ENCODE measurements at regions not wholly inside any gene's neighbourhood (a gene's known extent, or its start where the extent isn't known, plus 50 kb on each side); places are given as distances from the start of the nearest gene placed in this dataset.

DNA sequence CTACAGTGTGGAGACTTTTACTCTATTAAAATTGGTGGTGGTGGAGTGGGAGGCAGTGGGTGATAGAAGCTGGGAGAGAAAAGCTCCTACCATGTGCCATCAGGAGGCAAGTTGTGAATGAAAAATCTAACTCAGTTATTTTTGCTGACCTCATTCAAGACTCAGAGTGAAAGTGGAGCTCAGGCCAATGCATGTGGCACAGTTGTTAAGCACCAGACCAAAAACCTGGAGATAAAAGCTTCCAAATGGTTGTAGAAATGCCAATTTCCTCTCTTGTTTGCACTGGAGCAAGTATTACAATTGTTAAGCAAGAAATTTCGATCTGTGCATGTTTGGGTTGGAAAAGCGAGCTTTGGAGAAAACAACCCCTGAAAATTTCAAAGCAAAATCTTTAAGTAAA is 81.5 kb upstream of the PRICKLE2 start:
- DNase-seq: no peak

DNA sequence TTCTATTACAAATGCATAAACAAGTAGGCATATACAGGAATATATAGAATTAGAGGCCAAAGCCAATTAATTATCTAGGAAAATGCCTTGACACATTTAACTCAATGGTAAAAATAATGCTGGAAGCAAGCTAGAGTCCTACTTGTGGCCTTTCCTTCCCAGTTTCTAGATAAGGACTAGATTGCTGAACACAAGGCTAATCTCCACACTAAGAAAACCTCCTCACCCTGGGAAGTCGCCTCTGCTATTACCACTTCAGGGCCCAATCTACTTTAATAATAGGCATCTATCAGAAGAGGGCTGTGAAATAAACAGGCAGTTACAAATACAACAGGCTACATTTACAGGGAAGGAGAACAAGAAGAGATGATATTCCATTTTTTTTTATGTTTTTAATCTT is 80.5 kb upstream of the PRICKLE2 start:
- no peak for DNase-seq

DNA sequence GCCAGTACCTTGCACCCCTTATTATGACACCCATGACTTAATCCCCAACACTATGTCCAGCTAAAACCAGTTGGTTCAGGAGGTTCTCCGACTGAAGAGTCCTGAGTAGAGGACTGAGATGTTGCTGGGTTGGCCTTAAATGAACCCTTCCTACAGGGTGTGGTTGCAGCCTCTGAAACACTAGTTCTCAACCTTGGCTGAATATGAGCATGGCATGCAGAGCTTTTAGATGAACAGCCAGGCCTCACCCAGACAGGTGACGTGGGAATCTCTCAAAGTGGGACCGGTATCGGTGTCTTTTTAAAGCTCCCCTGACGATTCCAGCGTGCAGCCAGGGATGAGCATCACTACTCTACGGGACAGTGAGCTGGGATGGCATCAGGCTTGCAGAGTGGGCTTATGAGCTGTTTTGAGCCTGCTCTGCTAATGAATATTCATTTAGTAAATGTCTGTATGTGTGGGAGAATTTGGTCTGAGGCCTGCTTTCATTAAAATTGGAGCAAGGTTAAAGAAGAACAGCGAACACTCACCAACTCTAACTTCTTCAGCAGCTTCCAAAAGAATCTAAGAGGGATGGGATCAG is 79.7 kb upstream of the PRICKLE2 start:
- no peak for DNase-seq

DNA sequence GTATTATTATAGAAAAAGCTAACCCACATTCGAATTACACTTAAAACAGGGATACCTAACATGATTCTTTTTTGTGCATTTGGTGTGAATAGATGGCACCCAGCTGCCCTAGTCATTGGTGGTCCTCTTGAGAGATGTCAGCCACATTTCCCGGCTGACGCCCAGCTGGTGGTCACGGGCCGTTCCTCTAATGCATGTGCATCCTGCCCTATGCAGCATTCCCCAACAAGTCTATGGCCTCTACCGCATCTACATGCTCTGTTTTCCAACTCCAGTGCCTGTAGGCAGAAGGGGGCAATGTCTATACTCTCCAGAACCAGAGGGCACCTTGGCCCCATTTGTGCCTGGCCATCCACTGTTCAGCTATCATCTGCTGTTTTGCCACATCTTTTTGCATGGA is 78.6 kb upstream of the PRICKLE2 start:
- no peak for DNase-seq

DNA sequence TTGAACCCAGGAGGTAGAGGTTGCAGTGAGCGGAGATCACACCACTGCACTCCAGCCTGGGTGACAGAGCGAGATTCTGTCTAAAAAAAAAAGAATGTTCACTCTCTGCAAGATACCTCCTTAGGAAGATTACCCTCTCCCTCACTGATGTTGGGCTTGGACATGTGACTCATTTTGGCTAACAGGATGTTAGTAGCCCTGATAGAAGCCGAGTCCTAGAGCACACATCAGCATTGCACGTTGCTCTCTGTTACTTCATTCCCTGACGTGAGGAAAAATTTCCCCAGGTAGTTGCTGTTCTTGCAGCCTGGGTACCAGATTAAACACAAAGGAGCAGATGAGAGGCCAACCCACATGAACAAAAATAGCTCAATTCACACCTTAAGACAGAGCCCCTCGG is 78.1 kb upstream of the PRICKLE2 start:
- DNase-seq: no peak

DNA sequence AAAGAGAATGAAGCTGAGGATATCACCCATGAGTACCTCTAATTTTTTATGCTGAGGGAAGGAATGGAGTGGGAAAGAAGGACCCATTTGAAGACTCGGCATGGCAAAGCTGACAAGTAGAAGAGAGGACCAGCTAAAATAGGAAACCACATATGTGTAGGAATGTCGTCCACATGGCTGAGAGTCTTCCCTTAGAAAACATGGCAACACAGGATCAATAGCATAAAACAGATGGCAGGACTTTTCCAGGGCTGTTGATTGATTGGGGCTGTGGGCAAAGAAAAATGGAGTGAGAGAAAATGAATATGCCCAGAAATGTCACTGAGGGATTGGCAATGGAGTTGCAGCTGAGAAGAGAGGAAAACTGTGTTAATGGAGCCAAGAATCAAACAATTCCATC is 76.2 kb upstream of the PRICKLE2 start:
- no peak for DNase-seq

DNA sequence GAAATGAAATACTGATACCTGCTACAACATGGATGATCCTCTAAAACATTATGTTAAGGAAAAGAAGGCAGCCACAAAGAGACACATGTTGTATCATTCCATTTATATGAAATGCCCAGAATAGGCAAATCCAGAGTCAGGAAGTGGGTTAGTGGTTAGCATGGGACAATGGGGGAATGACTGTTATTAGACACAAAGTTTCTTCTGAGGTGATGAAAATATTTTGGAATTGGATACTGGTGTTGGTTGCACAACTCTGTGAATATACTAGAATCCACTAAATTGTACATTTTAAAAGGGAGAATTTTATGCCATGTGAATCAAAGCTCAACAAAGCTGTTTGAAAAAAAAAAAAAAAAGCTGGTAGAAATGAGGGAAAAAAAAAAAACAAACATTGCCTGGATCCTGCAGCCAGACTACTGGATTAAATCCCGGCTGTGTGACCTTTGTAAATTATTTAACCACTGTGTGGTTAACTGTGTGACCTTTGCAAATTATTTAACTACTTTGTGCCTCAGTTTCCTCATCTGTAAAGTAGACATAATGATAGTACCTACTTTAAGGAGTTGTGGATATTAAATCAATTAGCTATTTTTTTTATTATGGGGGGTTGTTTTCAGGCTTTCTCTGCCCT is 75.6 kb upstream of the PRICKLE2 start:
- DNase-seq: no peak

DNA sequence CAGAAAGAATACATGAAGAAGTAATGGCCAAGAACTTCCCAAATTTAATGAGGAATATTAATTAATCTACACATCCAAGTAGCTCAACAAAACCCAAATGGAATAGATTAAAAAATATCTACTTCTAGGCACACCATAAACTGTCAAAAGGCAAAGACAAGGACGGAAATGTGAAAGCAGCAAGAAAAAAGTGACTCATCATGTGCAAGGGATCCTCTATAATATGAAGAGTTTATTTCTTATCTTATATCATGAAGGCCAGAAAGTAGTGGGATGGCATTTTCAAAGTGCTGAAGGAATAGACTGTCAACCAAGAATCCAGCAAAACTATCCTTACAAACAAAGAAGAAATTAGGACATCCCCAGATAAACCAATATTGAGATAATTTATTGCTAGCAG is 73.9 kb upstream of the PRICKLE2 start:
- DNase-seq: no peak

DNA sequence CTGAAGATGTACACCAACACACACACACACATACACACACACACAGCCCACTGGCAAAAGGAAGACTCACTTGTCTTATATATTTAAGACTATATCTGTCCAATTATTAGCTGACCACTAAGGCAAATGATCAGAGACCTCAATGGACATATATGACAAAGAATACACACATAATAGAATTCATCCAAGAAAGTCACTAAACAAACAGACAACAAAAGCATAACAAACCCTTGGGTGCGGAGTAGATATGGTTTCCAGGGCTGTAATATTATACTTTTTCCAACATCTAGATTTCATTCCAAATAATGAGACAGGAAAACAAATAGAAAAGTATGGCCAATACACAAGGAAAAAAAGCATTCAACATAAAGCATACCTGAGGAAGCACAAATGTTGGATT is 72.3 kb upstream of the PRICKLE2 start:
- no peak for DNase-seq

DNA sequence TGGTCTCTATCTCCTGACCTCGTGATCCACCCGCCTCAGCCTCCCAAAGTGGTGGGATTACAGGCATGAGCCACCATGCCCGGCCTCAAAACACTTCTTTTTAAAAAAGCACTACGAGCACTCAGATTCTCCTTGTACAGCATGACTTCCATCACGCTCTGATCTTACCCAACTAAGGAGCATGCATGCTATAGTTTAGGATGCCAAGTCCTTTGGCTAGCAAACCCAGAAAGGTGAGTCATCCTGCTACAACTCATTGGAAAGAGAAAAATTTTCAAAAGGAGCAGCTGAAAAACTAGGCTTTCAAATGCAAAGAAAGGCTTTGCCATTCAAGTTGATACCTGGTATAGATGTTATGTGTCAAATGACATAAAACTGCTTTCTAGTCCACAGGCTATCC is 70.3 kb upstream of the PRICKLE2 start:
- peak; percentile 67 for DNase-seq

DNA sequence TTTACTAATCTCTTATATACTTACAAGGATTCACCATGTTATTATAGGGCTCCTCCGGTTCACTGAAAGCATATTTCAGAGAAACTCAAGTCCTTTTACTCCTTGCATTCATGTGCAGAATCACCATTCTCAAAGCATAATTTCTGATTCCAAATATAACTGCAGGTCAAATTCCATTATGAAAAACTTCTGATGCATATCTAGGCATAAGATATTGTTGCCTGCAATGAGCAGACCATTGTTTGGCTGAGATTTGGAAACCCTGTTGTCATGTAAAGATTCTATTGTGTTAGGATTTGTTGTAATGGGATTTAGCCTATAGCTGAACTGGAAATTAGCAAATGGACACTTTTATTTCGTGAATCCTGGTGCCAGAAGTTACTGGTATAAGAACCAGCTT is 69.5 kb upstream of the PRICKLE2 start:
- DNase-seq: no peak

DNA sequence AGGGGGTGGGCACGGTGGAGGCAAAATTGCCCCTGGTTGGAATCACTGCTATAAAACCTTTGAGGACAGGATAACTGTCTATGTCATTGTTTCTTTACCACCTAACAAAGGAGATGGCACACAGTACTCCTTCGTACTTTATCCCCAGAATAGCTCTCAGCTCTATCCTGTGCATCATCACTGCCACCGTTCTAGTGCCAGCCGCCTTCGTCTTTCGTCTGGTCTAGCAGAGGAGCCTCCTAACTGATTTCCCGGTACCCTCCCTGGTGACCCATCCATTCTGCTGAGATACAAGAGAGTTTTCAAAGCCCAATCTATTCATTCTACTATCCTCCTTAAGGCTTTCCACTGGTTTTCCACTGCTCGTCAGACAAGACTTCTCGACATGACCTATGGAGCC is 67.9 kb upstream of the PRICKLE2 start:
- DNase-seq: no peak

DNA sequence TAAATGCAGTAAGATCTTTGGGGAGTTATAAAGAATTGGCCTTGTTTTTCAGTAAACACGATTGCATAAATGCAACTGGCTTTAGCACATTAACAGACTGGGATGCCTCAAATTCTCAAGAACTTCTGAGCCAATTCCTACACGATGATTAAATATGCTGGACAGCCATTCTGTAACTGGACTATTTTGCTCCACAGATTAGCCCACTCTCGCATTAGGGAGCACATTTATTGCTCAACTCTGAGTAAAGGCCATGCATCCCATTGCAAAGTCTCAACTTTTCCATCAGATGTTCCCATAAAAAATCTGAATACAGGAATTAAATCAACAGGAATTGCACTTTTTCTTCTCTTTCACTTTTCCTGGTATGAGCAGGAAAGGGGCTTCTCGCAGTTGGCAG is 66.7 kb upstream of the PRICKLE2 start:
- DNase-seq: peak; percentile 63

DNA sequence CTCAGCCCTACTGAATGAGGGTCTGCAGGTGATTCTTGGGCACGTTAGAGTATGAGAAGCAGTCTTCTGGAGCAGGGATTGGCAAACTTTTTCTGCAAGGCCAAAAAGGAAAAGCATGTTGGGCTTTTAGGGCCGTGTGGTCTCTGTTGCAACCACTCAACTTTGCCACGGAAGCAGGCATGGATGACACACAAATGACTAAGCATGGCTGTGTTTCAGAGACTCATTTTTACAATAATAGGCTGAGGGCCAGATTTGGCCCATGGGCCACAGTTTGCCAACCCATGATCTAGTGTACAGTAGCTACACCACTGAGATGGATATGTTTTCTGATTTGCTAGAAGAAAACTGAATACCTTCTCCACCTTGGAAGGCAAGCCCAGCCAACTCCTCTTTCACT is 66.1 kb upstream of the PRICKLE2 start:
- no peak for DNase-seq

DNA sequence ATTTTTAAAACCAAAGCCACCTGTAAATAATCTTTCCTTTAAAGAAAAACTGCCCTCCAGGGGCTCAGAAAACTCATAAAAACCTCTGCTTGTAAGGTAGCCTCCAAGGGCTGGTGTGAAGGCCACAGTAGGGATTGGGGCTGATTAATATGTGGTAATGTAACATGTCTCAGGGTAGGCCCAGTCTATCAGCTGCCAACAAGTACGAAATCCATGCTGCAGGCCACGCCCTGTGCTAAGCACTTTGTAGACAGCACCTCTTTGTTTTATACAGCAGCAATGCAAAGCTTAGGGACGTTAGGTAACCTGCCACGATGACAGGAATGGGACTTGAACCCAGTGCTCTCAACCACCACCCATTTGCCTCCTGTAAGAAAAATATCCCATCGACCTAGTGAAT is 65.6 kb upstream of the PRICKLE2 start:
- no peak for DNase-seq

DNA sequence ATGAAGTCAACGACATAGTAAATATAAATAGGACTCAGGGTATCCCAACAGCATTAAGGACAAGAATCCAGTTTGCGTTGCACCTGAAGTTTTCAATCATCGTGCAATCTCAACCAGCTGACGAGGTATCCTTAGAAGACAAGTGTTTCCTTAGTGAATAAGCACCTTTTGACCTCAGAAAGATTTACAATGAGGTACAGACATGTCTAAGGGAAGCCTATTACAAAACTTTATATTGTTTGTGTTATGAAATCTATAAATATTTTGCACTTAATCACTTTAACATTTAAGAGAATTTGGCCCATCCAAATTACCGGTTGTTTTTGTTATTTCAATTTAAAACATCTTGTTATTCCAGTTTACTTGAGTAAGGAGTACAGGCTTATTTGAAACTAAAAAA is 64.9 kb upstream of the PRICKLE2 start:
- no peak for DNase-seq

DNA sequence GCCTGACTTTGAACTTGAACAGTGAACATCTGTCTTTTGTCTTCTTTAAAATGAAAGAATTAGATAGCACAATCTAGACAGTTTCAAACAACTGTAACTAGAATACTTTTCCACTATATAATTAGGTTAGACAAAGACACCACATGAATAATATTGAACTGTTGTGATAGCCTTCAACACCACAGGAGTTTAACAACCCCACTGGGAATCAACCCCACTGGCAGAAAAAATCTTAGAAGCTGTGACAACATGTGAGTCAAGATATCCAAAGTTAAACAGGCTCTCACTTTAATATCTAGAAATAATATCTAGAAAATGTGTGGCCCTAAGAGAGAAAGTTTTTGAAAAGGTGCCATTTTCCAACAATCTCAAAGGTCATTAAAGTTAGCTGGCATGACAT is 64.4 kb upstream of the PRICKLE2 start:
- no peak for DNase-seq

DNA sequence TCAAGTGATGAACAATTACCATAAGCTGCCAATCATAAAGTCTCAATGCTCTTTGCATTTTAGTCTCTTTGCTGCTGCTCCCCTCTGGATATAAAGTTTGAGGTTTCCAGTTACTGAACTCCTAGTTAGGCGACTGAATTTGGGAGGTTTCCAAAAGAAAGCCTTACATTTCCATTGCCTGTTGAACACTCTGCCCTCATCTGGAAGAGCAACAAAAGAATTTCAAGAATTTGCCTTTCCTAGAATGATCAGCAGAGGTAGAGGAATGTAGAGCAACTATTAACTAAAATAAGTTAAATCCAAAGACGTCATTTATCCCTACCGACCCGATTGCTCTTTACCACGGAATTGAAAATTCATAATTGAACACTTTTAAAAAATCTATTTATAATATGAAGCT is 53.4 kb upstream of the PRICKLE2 start:
- DNase-seq: no peak

DNA sequence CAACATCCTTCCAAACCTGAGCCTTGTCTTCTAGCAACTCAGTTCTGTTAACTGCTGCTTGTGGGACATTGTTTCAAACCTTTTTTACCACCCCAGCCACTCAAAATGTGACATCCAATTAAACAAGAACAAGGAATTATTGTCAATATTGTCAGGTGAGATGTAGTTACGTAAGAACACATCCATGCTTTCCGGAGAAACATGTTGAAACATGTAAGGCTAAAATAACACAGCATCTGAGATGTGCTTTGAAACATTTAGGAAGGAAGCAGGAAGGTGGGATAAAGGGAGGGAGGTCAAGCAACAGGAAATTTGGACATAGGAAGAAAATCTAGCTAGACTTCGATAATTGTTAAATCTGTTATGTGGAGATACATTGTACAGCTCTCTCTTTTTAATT is 50.9 kb upstream of the PRICKLE2 start:
- DNase-seq: no peak
